ENCODE measurements at regions not wholly inside any gene's neighbourhood (a gene's known extent, or its start where the extent isn't known, plus 50 kb on each side); places are given as distances from the start of the nearest gene placed in this dataset.

GRCh38 chr2:210938228-210938627 is 381.8 kb downstream of the CPS1 start:
- TF ChIP-seq EZH2phosphoT487 (IDR thresholded peaks at IDR 0.05; ENCODE audit: low read length) (no peak), CTCF (IDR thresholded peaks at IDR 0.05; ENCODE audit: low read length) (no peak)
